ENCODE measurements at regions not wholly inside any gene's neighbourhood (a gene's known extent, or its start where the extent isn't known, plus 50 kb on each side); places are given as distances from the start of the nearest gene placed in this dataset.

DNA sequence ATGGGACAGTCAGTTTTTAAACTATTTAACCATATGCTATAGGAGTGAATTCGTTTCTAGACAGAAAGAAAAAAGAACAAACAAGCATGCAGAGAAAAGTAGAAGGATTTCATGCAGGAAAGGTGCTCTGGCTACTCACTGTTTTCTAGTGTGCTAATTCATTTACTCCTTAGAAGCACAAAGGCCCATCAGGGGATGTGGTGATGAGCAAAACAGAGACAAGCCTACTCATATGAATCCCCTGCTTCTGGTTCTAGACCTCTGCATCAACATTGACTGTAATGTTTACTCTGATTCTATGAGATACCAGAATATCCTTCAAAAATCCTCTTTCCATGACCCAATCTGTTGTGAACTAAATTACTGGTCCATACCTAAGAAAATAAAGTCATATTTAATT lies 801.9 kb downstream of the PLOD2 start:
- in situ Hi-C loops (cut with HindIII; ENCODE audit: low pct_unique_long_range_greater_than_20kb, low sequenced_read_pairs) = no loop called here

GRCh38 chr3:145368748-145369147 lies 792.2 kb downstream of the PLOD2 start:
- DNase-seq (ENCODE audit: low read depth in 1 of 2, low spot score in 1 of 2) = no peak
- no peak for TF ChIP-seq JUND (IDR thresholded peaks at IDR 0.05; ENCODE audit: low read depth)
- in situ Hi-C loops (cut with HindIII; ENCODE audit: low pct_unique_long_range_greater_than_20kb, low sequenced_read_pairs) = no loop called here

More for the DNA sequence above, 801.9 kb downstream of the PLOD2 start:
- no peak for TF ChIP-seq JUND (IDR thresholded peaks at IDR 0.05; ENCODE audit: low read depth)
- DNase-seq (ENCODE audit: low read depth in 1 of 2, low spot score in 1 of 2) = no peak

- in situ Hi-C loops (cut with HindIII; ENCODE audit: low pct_unique_long_range_greater_than_20kb, low sequenced_read_pairs) = no loop called here
- no peak for TF ChIP-seq JUND (IDR thresholded peaks at IDR 0.05; ENCODE audit: low read depth)
- DNase-seq (ENCODE audit: low read depth in 1 of 2, low spot score in 1 of 2) = peak; percentile 7 to 22
Observed at GRCh38 chr3:145370870-145371269, 790.1 kb downstream of the PLOD2 start.

DNA sequence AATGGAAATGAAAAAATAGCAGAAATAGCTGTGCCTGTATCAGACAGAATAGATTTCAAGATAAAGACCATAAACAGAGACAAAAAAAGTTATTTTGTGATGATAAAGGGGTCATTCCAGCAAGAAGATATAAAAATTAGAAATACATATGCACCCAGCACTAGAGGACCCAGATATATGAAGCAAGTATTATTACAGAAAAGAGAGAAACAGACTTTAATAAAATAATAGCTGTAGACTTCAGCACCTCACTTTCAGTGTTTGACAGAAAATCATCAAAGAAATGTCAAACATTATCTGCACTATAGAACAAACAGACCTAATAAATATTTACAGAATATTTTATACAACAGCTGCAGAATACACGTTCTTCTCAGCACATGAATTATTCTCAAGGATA lies 783.7 kb downstream of the PLOD2 start:
- TF ChIP-seq JUND (IDR thresholded peaks at IDR 0.05; ENCODE audit: low read depth) = no peak
- in situ Hi-C loops (cut with HindIII; ENCODE audit: low pct_unique_long_range_greater_than_20kb, low sequenced_read_pairs) = no loop called here
- DNase-seq (ENCODE audit: low read depth in 1 of 2, low spot score in 1 of 2) = no peak

- no peak for TF ChIP-seq JUND (IDR thresholded peaks at IDR 0.05; ENCODE audit: low read depth)
- no peak for DNase-seq (ENCODE audit: low read depth in 1 of 2, low spot score in 1 of 2)
- in situ Hi-C loops (cut with HindIII; ENCODE audit: low pct_unique_long_range_greater_than_20kb, low sequenced_read_pairs) = no loop called here
Observed at GRCh38 chr3:145383416-145383815, 777.6 kb downstream of the PLOD2 start.

- no peak for DNase-seq (ENCODE audit: low read depth in 1 of 2, low spot score in 1 of 2)
- TF ChIP-seq JUND (IDR thresholded peaks at IDR 0.05; ENCODE audit: low read depth) = no peak
- in situ Hi-C loops (cut with HindIII; ENCODE audit: low pct_unique_long_range_greater_than_20kb, low sequenced_read_pairs) = no loop called here
Observed at GRCh38 chr3:145384307-145384706, 776.7 kb downstream of the PLOD2 start.

GRCh38 chr3:145387211-145387610 lies 773.8 kb downstream of the PLOD2 start:
- DNase-seq (ENCODE audit: low read depth in 1 of 2, low spot score in 1 of 2) = no peak
- in situ Hi-C loops (cut with HindIII; ENCODE audit: low pct_unique_long_range_greater_than_20kb, low sequenced_read_pairs) = no loop called here
- TF ChIP-seq JUND (IDR thresholded peaks at IDR 0.05; ENCODE audit: low read depth) = no peak

DNA sequence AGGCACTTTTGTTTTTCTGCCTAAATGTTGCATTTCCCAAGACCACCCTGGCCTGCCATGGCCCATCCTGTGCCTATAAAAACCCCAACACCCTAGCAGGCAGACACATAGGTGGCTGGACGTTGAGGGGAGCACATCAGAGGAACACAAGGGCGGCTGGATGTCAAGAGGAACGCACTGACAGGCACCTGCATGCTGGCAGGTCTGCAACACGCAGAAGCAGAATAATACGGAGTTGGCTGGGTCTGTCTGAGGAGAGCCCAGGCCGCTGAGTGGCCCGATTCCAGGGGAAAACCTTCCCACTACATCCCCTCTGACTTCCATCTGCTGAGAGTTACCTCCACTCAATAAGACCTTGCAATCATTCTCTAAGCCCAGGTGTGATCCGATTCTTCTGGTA lies 765.6 kb downstream of the PLOD2 start:
- in situ Hi-C loops (cut with HindIII; ENCODE audit: low pct_unique_long_range_greater_than_20kb, low sequenced_read_pairs) = no loop called here
- DNase-seq (ENCODE audit: low read depth in 1 of 2, low spot score in 1 of 2) = no peak
- TF ChIP-seq JUND (IDR thresholded peaks at IDR 0.05; ENCODE audit: low read depth) = no peak

GRCh38 chr3:145411605-145412004 lies 749.4 kb downstream of the PLOD2 start:
- in situ Hi-C loops (cut with HindIII; ENCODE audit: low pct_unique_long_range_greater_than_20kb, low sequenced_read_pairs) = no loop called here
- no peak for DNase-seq (ENCODE audit: low read depth in 1 of 2, low spot score in 1 of 2)
- TF ChIP-seq JUND (IDR thresholded peaks at IDR 0.05; ENCODE audit: low read depth) = no peak

DNA sequence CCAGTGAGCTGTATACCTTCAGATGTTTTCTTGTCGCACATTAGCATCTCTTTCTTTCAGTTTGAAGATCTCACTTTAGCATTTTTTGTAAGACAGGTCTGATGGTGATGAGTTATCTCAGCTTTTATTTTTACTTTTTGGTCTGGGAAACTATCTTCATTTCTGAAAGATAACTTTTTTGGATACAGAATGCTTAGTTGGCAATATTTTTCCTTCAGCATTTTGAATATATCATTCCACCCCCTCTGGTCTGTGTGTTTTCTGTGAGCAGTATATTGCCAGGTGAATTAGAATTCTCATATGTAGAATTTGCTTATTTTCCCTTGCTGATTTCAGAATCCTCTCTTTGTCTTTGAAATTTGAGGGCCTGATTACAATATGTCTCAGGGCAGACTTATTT lies 743.3 kb downstream of the PLOD2 start:
- TF ChIP-seq JUND (IDR thresholded peaks at IDR 0.05; ENCODE audit: low read depth) = no peak
- in situ Hi-C loops (cut with HindIII; ENCODE audit: low pct_unique_long_range_greater_than_20kb, low sequenced_read_pairs) = no loop called here
- no peak for DNase-seq (ENCODE audit: low read depth in 1 of 2, low spot score in 1 of 2)

DNA sequence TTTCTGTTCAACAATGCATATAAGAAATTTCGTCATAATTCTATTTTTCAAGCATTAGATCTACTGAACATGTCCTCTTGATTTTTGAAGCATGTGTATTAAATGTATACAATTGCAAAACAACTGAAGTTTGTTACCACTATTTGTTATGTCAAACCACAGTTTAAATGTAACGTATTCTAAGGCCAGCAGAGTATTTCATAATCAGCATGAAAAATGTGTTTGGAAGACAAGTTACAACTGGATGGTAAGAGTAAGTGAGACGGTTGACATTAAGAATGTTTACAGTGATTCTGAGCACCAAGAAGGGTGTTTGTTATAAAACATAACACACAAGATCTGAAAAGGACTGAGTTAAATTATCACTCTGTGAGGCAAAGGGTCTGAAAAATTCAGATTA lies 738.4 kb downstream of the PLOD2 start:
- no peak for TF ChIP-seq JUND (IDR thresholded peaks at IDR 0.05; ENCODE audit: low read depth)
- in situ Hi-C loops (cut with HindIII; ENCODE audit: low pct_unique_long_range_greater_than_20kb, low sequenced_read_pairs) = no loop called here
- no peak for DNase-seq (ENCODE audit: low read depth in 1 of 2, low spot score in 1 of 2)

DNA sequence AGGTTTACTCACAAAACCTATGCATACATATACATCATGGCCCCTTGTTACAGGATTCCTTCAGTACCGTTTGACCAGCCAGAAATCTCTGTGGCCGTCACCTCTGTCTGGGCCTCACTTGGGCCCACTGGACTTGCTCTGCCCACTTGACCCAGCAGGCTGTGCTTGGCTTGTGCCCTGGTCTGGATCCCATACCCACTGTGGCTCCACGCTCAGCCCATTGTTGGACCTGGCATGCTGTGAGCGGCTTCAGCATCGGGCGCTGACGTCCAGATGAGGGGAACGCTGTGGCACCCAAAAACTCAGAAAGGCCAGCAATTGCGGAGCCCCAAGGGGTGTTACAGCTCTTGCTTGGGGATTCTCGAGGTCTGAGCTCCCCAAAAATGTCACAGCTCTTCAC lies 733.6 kb downstream of the PLOD2 start:
- in situ Hi-C loops (cut with HindIII; ENCODE audit: low pct_unique_long_range_greater_than_20kb, low sequenced_read_pairs) = no loop called here
- no peak for DNase-seq (ENCODE audit: low read depth in 1 of 2, low spot score in 1 of 2)
- no peak for TF ChIP-seq JUND (IDR thresholded peaks at IDR 0.05; ENCODE audit: low read depth)

DNA sequence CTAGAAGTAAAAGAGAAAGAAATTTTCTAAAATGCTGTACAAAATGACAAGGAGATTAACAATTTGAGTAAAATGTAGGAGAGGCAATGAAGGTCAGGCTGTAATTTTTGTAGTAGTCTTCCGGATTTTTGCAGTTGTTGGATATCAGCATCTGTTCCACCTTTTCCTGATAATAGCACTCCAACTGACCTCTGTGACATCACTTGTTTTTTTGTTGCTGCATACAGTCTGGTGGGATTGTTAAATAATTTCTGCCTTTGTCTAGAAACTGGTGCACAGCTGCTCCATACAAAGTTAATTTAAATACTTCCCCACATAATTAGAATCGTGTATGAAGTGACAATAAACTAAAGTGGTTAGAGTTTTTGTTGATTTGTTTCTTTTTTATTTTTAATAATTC lies 731.4 kb downstream of the PLOD2 start:
- in situ Hi-C loops (cut with HindIII; ENCODE audit: low pct_unique_long_range_greater_than_20kb, low sequenced_read_pairs) = no loop called here
- no peak for DNase-seq (ENCODE audit: low read depth in 1 of 2, low spot score in 1 of 2)
- no peak for TF ChIP-seq JUND (IDR thresholded peaks at IDR 0.05; ENCODE audit: low read depth)

GRCh38 chr3:145448436-145448835 lies 712.5 kb downstream of the PLOD2 start:
- DNase-seq (ENCODE audit: low read depth in 1 of 2, low spot score in 1 of 2) = no peak
- TF ChIP-seq JUND (IDR thresholded peaks at IDR 0.05; ENCODE audit: low read depth) = no peak
- in situ Hi-C loops (cut with HindIII; ENCODE audit: low pct_unique_long_range_greater_than_20kb, low sequenced_read_pairs) = no loop called here
